WTC11 (cell line): ENCODE measurements at regions not wholly inside any gene's neighbourhood (a gene's known extent, or its start where the extent isn't known, plus 50 kb on each side); places are given as distances from the start of the nearest gene placed in this dataset.
"Not testable (repeated sequence)": the region's sequence is repeated elsewhere in the genome, so short reads cannot be mapped to it uniquely, and the experiment has no call there.

Source experiments
- CBFB ChIP-seq: sonication (generic); formaldehyde crosslinking; IDR thresholded peaks from 2 replicates; pipeline ENCODE4 v1.8.1; 2022; ENCODE audit warnings: mild to moderate bottlenecking, low read depth, missing genetic modification reagents
- ELF4 ChIP-seq: sonication (generic); formaldehyde crosslinking; IDR thresholded peaks from 2 replicates; pipeline ENCODE4 v1.8.1; 2022; ENCODE audit warnings: low read depth, mild to moderate bottlenecking, moderate library complexity, missing genetic modification reagents
- NFE2L1 ChIP-seq: sonication (generic); formaldehyde crosslinking; IDR thresholded peaks from 2 replicates; pipeline ENCODE4 v1.8.1; 2023; ENCODE audit warnings: missing genetic modification reagents
- NR2C2 ChIP-seq: sonication (generic); formaldehyde crosslinking; IDR thresholded peaks from 2 replicates; pipeline ENCODE4 v1.8.0; 2022; ENCODE audit warnings: mild to moderate bottlenecking, missing genetic modification reagents
- PREB ChIP-seq: sonication (generic); formaldehyde crosslinking; IDR thresholded peaks from 2 replicates; pipeline ENCODE4 v1.8.1; 2022; ENCODE audit warnings: mild to moderate bottlenecking, missing genetic modification reagents, moderate library complexity, borderline replicate concordance
- TP53 ChIP-seq: sonication (generic); formaldehyde crosslinking; IDR thresholded peaks from 2 replicates; pipeline ENCODE4 v1.8.1; 2023; ENCODE audit warnings: mild to moderate bottlenecking, missing genetic modification reagents
- ZNF232 ChIP-seq: sonication (generic); formaldehyde crosslinking; IDR thresholded peaks from 2 replicates; pipeline ENCODE4 v1.8.0; 2022; ENCODE audit warnings: mild to moderate bottlenecking, missing genetic modification reagents
- ZNF263 ChIP-seq: sonication (generic); formaldehyde crosslinking; IDR thresholded peaks from 2 replicates; pipeline ENCODE4 v1.8.1; 2022; ENCODE audit warnings: low read depth, mild to moderate bottlenecking, moderate library complexity, missing genetic modification reagents
- ZNF512 ChIP-seq: sonication (generic); formaldehyde crosslinking; IDR thresholded peaks from 2 replicates; pipeline ENCODE4 v1.8.1; 2022; ENCODE audit warnings: missing genetic modification reagents, borderline replicate concordance
- TF ChIP-seq, protein P1 (sequence below): fragments of 200-600 bp; IDR thresholded peaks from 2 replicates; pipeline ENCODE4 v1.8.0; 2022; ENCODE audit warnings: antibody characterized with exemption
- TF ChIP-seq, protein P2 (sequence below): sonication (generic); formaldehyde crosslinking; IDR thresholded peaks from 2 replicates; pipeline ENCODE4 v1.8.1; 2023; ENCODE audit warnings: mild to moderate bottlenecking, moderate library complexity, missing genetic modification reagents
- TF ChIP-seq, protein P3 (sequence below): sonication (generic); formaldehyde crosslinking; IDR thresholded peaks from 2 replicates; pipeline ENCODE4 v1.8.1; 2023; ENCODE audit warnings: mild to moderate bottlenecking, missing genetic modification reagents, moderate library complexity

DNA sequence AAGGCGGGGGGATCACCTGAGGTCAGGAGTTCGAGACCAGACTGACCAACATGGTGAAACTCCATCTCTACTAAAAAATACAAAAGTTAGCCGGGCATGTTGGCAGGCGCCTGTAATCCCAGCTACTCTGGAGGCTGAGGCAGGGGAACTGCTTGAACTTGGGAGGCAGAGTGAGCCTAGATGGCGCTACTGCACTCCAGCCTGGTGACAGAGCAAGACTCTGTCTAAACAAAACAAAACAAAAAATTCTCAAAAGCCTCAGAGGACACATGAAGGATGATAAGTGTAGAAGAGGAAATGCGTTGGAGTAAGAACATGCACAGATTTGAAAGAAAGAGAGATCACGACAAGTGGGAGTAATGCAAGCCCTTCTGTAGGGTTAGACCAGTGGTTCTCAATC, 138.4 kb upstream of the DIAPH2 start:
- TF ChIP-seq, protein P1, sequence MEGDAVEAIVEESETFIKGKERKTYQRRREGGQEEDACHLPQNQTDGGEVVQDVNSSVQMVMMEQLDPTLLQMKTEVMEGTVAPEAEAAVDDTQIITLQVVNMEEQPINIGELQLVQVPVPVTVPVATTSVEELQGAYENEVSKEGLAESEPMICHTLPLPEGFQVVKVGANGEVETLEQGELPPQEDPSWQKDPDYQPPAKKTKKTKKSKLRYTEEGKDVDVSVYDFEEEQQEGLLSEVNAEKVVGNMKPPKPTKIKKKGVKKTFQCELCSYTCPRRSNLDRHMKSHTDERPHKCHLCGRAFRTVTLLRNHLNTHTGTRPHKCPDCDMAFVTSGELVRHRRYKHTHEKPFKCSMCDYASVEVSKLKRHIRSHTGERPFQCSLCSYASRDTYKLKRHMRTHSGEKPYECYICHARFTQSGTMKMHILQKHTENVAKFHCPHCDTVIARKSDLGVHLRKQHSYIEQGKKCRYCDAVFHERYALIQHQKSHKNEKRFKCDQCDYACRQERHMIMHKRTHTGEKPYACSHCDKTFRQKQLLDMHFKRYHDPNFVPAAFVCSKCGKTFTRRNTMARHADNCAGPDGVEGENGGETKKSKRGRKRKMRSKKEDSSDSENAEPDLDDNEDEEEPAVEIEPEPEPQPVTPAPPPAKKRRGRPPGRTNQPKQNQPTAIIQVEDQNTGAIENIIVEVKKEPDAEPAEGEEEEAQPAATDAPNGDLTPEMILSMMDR: not testable (repeated sequence)
- TF ChIP-seq ZNF232 (CRISPR knock-in tag); NFE2L1; PREB; CBFB (CRISPR knock-in tag); ELF4 (CRISPR knock-in tag); ZNF263; NR2C2 (CRISPR knock-in tag); TP53 (CRISPR knock-in tag); ZNF512 (CRISPR knock-in tag): not testable (repeated sequence)
- TF ChIP-seq, protein P2, sequence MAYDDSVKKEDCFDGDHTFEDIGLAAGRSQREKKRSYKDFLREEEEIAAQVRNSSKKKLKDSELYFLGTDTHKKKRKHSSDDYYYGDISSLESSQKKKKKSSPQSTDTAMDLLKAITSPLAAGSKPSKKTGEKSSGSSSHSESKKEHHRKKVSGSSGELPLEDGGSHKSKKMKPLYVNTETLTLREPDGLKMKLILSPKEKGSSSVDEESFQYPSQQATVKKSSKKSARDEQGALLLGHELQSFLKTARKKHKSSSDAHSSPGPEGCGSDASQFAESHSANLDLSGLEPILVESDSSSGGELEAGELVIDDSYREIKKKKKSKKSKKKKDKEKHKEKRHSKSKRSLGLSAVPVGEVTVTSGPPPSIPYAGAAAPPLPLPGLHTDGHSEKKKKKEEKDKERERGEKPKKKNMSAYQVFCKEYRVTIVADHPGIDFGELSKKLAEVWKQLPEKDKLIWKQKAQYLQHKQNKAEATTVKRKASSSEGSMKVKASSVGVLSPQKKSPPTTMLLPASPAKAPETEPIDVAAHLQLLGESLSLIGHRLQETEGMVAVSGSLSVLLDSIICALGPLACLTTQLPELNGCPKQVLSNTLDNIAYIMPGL: not testable (repeated sequence)
- TF ChIP-seq, protein P3, sequence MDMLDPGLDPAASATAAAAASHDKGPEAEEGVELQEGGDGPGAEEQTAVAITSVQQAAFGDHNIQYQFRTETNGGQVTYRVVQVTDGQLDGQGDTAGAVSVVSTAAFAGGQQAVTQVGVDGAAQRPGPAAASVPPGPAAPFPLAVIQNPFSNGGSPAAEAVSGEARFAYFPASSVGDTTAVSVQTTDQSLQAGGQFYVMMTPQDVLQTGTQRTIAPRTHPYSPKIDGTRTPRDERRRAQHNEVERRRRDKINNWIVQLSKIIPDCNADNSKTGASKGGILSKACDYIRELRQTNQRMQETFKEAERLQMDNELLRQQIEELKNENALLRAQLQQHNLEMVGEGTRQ (CRISPR knock-in tag): not testable (repeated sequence)
